ENCODE measurements at regions not wholly inside any gene's neighbourhood (a gene's known extent, or its start where the extent isn't known, plus 50 kb on each side); places are given as distances from the start of the nearest gene placed in this dataset.

GRCh38 chr6:121855521-121855920 lies 420.1 kb downstream of the GJA1 start:
- no peak for TF ChIP-seq CTCF (IDR thresholded peaks at IDR 0.05; ENCODE audit: low read depth, low read length)
- no peaks in the 10 kb centered on the region for H3K27me3 ChIP-seq (ENCODE audit: insufficient read depth, low read depth, severe bottlenecking)
- H3K4me3 ChIP-seq (ENCODE audit: low read depth, low read length) = no peak overlapping the region
- no peaks in the 10 kb centered on the region for H3K9me3 ChIP-seq (ENCODE audit: severe bottlenecking)
- no peak for DNase-seq
- H3K27ac ChIP-seq = no peak overlapping the region
- no peaks in the 10 kb centered on the region for H3K36me3 ChIP-seq

- no peaks in the 10 kb centered on the region for H3K36me3 ChIP-seq
- H3K27ac ChIP-seq = no peak overlapping the region
- TF ChIP-seq CTCF (IDR thresholded peaks at IDR 0.05; ENCODE audit: low read depth, low read length) = no peak
- no peaks in the 10 kb centered on the region for H3K27me3 ChIP-seq (ENCODE audit: insufficient read depth, low read depth, severe bottlenecking)
- H3K4me3 ChIP-seq (ENCODE audit: low read depth, low read length) = no peak overlapping the region
- H3K9me3 ChIP-seq (ENCODE audit: severe bottlenecking) = no peaks in the 10 kb centered on the region
- no peak for DNase-seq
Observed at GRCh38 chr6:121856296-121856695, 420.9 kb downstream of the GJA1 start.

- H3K36me3 ChIP-seq = no peaks in the 10 kb centered on the region
- H3K9me3 ChIP-seq (ENCODE audit: severe bottlenecking) = no peaks in the 10 kb centered on the region
- no peak for DNase-seq
- H3K4me3 ChIP-seq (ENCODE audit: low read depth, low read length) = no peak overlapping the region
- no peaks in the 10 kb centered on the region for H3K27me3 ChIP-seq (ENCODE audit: insufficient read depth, low read depth, severe bottlenecking)
- H3K27ac ChIP-seq = no peak overlapping the region
- no peak for TF ChIP-seq CTCF (IDR thresholded peaks at IDR 0.05; ENCODE audit: low read depth, low read length)
Observed at GRCh38 chr6:121857551-121857950, 422.1 kb downstream of the GJA1 start.

GRCh38 chr6:121858310-121858709 lies 422.9 kb downstream of the GJA1 start:
- no peak overlapping the region for H3K4me3 ChIP-seq (ENCODE audit: low read depth, low read length)
- no peak overlapping the region for H3K27ac ChIP-seq
- H3K27me3 ChIP-seq (ENCODE audit: insufficient read depth, low read depth, severe bottlenecking) = no peaks in the 10 kb centered on the region
- no peak for DNase-seq
- no peaks in the 10 kb centered on the region for H3K9me3 ChIP-seq (ENCODE audit: severe bottlenecking)
- no peak for TF ChIP-seq CTCF (IDR thresholded peaks at IDR 0.05; ENCODE audit: low read depth, low read length)
- no peaks in the 10 kb centered on the region for H3K36me3 ChIP-seq

GRCh38 chr6:121858986-121859385 lies 423.5 kb downstream of the GJA1 start:
- Histone ChIP-seq H3K27ac (no peak overlapping the region), H3K4me3 (ENCODE audit: low read depth, low read length) (no peak overlapping the region), H3K36me3 (no peaks in the 10 kb centered on the region), H3K9me3 (ENCODE audit: severe bottlenecking) (no peaks in the 10 kb centered on the region), H3K27me3 (ENCODE audit: insufficient read depth, low read depth, severe bottlenecking) (no peaks in the 10 kb centered on the region)
- TF ChIP-seq CTCF (IDR thresholded peaks at IDR 0.05; ENCODE audit: low read depth, low read length) = no peak
- no peak for DNase-seq

GRCh38 chr6:121865811-121866210 lies 430.4 kb downstream of the GJA1 start:
- Histone ChIP-seq H3K36me3 (no peaks in the 10 kb centered on the region), H3K27me3 (ENCODE audit: insufficient read depth, low read depth, severe bottlenecking) (no peaks in the 10 kb centered on the region), H3K9me3 (ENCODE audit: severe bottlenecking) (no peaks in the 10 kb centered on the region), H3K27ac (no peak overlapping the region), H3K4me3 (ENCODE audit: low read depth, low read length) (no peak overlapping the region)
- DNase-seq = no peak
- TF ChIP-seq CTCF (IDR thresholded peaks at IDR 0.05; ENCODE audit: low read depth, low read length) = no peak

All from WERI-Rb-1 (cell line).